HepG2 (cell line): ENCODE measurements at regions not wholly inside any gene's neighbourhood (a gene's known extent, or its start where the extent isn't known, plus 50 kb on each side); places are given as distances from the start of the nearest gene placed in this dataset.

Experiments used
- ATAC-seq: fragments of 200-7000 bp; cut with Tn5 transposase; 3 replicates; pipeline ENCODE4 v1.9.1; 2020; ENCODE audit warnings: mild to moderate bottlenecking, moderate library complexity
- BruUV-seq: library from RNA; stranded (reverse); fragments of 400-500 nt; replicated peaks from 2 replicates; lab custom pipeline; 2021; lab: Mats Ljungman, UMichigan
- CTCF ChIA-PET: fragments of 300-600 bp; formaldehyde crosslinking; extraction: SDS; loops from one replicate; lab custom pipeline; 2021; ENCODE audit warnings: low total read pairs, inconsistent platforms, low intra/inter-chr PET ratio; lab: Yijun Ruan, JAX
- POLR2A ChIA-PET: fragments of 350-600 bp; sonication (Branson Sonifier 250); formaldehyde crosslinking; loops from one replicate; lab custom pipeline; 2020; ENCODE audit warnings: antibody characterized with exemption, inconsistent platforms; lab: Yijun Ruan, JAX
- DNase-seq: peaks from one replicate; pipeline ENCODE4 v3.0.0-alpha.2; 2015; ENCODE audit warnings: low spot score
- FAIRE-seq: peaks from 3 replicates; lab custom pipeline; 2011; peaks lifted over from hg19 to GRCh38; lab: Jason Lieb, UNC
- H2AFZ ChIP-seq: one replicate; pipeline ENCODE4 v1.6.1; 2011; ENCODE audit warnings: low read length, inconsistent platforms
- H3K27ac ChIP-seq: fragments of 300-600 bp; 3 replicates; pipeline ENCODE4 v1.8.0; 2011; ENCODE audit warnings: mixed run types, mild to moderate bottlenecking, mixed read lengths, low read length, inconsistent platforms; ENCODE audit not compliant: insufficient read depth; ENCODE audit errors: extremely low read length
- H3K27me3 ChIP-seq, 2 experiments: fragments of 200-600 bp in 1 of 2; 2 replicates in 1 of 2; 3 replicates in 1 of 2; pipeline versions ENCODE4 v1.6.0 to v1.8.0; 2011; ENCODE audit warnings: low read length in 2 of 2, mild to moderate bottlenecking in 2 of 2, moderate library complexity in 2 of 2, inconsistent platforms in 1 of 2; ENCODE audit not compliant: insufficient read depth in 2 of 2, control insufficient read depth in 1 of 2
- H3K36me3 ChIP-seq, 2 experiments: fragments of 200-600 bp in 1 of 2; replicated peaks in 1 of 2; 2 replicates in 1 of 2; 3 replicates in 1 of 2; pipeline versions ENCODE4 v1.5.1 to v1.8.0; 2011; ENCODE audit warnings: low read length in 2 of 2, inconsistent platforms in 1 of 2; ENCODE audit not compliant: insufficient read depth in 2 of 2, control insufficient read depth in 1 of 2
- H3K4me1 ChIP-seq: 2 replicates; pipeline ENCODE4 v1.5.1; 2012; ENCODE audit warnings: low read length, inconsistent platforms; ENCODE audit not compliant: insufficient read depth
- H3K4me2 ChIP-seq: 2 replicates; pipeline ENCODE4 v1.6.0; 2011; ENCODE audit warnings: low read depth, low read length, inconsistent platforms
- H3K4me3 ChIP-seq, 3 experiments: fragments of 200-600 bp in 1 of 3; sonication (generic), shearing (Covaris generic) in 1 of 3; replicated peaks in 1 of 3; 2 replicates each; pipeline ENCODE4 v1.5.1; 2011 to 2016; ENCODE audit warnings: low read length in 3 of 3, inconsistent platforms in 2 of 3, low read depth in 2 of 3, mild to moderate bottlenecking in 2 of 3, control low read depth in 1 of 3, mixed read lengths in 1 of 3; ENCODE audit not compliant: insufficient read depth in 1 of 3
- H3K79me2 ChIP-seq: one replicate; pipeline ENCODE4 v1.6.1; 2011; ENCODE audit warnings: low read length, inconsistent platforms; ENCODE audit not compliant: insufficient read depth
- H3K9ac ChIP-seq: 2 replicates; pipeline ENCODE4 v1.6.0; 2011; ENCODE audit warnings: mild to moderate bottlenecking, low read depth, low read length, inconsistent platforms; ENCODE audit not compliant: insufficient read depth
- H3K9me3 ChIP-seq: 2 replicates; pipeline ENCODE4 v1.5.1; 2012; ENCODE audit warnings: mild to moderate bottlenecking, low read length
- H4K20me1 ChIP-seq: 2 replicates; pipeline ENCODE4 v1.6.0; 2011; ENCODE audit warnings: inconsistent platforms, mild to moderate bottlenecking, low read length, moderate library complexity; ENCODE audit not compliant: insufficient read depth
- EZH2 ChIP-seq: conservative IDR thresholded peaks from 2 replicates; pipeline ENCODE4 v1.6.1; 2012; ENCODE audit warnings: mild to moderate bottlenecking, low read depth, low read length, moderate library complexity
- KMT2B ChIP-seq: IDR thresholded peaks from 2 replicates; pipeline ENCODE4 v1.6.1; 2016; ENCODE audit warnings: missing genetic modification reagents, missing compliant biosample characterization
- MIER2 ChIP-seq: IDR thresholded peaks from 2 replicates; pipeline ENCODE4 v1.6.1; 2016; ENCODE audit warnings: missing biosample characterization, missing genetic modification reagents
- MTA3 ChIP-seq: sonication (generic); formaldehyde crosslinking; IDR thresholded peaks from 2 replicates; pipeline ENCODE4 v1.4.0; 2020; ENCODE audit warnings: missing genetic modification reagents
- MYC ChIP-seq: sonication (generic); formaldehyde crosslinking; IDR thresholded peaks from 2 replicates; pipeline ENCODE4 v1.9.0; 2021; ENCODE audit warnings: missing genetic modification reagents, borderline replicate concordance
- NCOA2 ChIP-seq: sonication (generic); formaldehyde crosslinking; IDR thresholded peaks from 2 replicates; pipeline ENCODE4 v1.8.0; 2022; ENCODE audit warnings: inconsistent platforms
- NFIC ChIP-seq: IDR thresholded peaks from 2 replicates; pipeline ENCODE4 v1.6.1; 2012; ENCODE audit warnings: mild to moderate bottlenecking, low read length, inconsistent platforms
- SMARCE1 ChIP-seq: fragments of 450-650 bp; IDR thresholded peaks from 2 replicates; pipeline ENCODE4 v1.6.1; 2017; ENCODE audit warnings: borderline replicate concordance
- ZFP1 ChIP-seq: IDR thresholded peaks from 2 replicates; pipeline ENCODE4 v1.6.1; 2016
- ZFP62 ChIP-seq: sonication (generic); formaldehyde crosslinking; IDR thresholded peaks from 2 replicates; pipeline ENCODE4 v1.4.0; 2020; ENCODE audit warnings: missing genetic modification reagents
- ZNF292 ChIP-seq: sonication (generic); formaldehyde crosslinking; IDR thresholded peaks from 2 replicates; pipeline ENCODE4 v1.8.1; 2022; ENCODE audit warnings: mild to moderate bottlenecking, low read depth, missing genetic modification reagents, borderline replicate concordance
- ZNF446 ChIP-seq: sonication (generic); formaldehyde crosslinking; IDR thresholded peaks from 2 replicates; pipeline ENCODE4 v1.5.0; 2020; ENCODE audit warnings: mild to moderate bottlenecking, missing genetic modification reagents
- ZNF672 ChIP-seq: sonication (generic); formaldehyde crosslinking; IDR thresholded peaks from 2 replicates; pipeline ENCODE4 v1.8.1; 2022; ENCODE audit warnings: missing genetic modification reagents
- ZNF703 ChIP-seq: sonication (generic); formaldehyde crosslinking; IDR thresholded peaks from 2 replicates; pipeline ENCODE4 v1.5.1; 2020; ENCODE audit warnings: missing genetic modification reagents, mild to moderate bottlenecking, moderate library complexity, borderline replicate concordance
- ZSCAN25 ChIP-seq: sonication (generic); formaldehyde crosslinking; IDR thresholded peaks from 2 replicates; pipeline ENCODE4 v1.8.0; 2022; ENCODE audit warnings: mild to moderate bottlenecking, missing genetic modification reagents
- WGBS: methylation state at CpG from one replicate; pipeline ENCODE4 v1.1.6; 2017; ENCODE audit warnings: low lambda C conversion rate; 5-methylcytosine and 5-hydroxymethylcytosine counted together
- in situ Hi-C: cut with HindIII; loops from 2 replicates; pipeline ENCODE4 v1.10.0; 2017; ENCODE audit warnings: low pct_unique_long_range_greater_than_20kb; ENCODE audit not compliant: extremely low pct_ligation_motif_present
- intact Hi-C: fragments of 100-400 bp; cut with micrococcal nuclease; formaldehyde crosslinking; loops from one replicate; pipeline ENCODE4 v1.10.0; 2022; ENCODE audit not compliant: unreplicated experiment
- TF ChIP-seq, protein P1 (sequence below): sonication (generic); formaldehyde crosslinking; IDR thresholded peaks from 2 replicates; pipeline ENCODE4 v1.5.1; 2020; ENCODE audit warnings: missing genetic modification reagents, mild to moderate bottlenecking, borderline replicate concordance
- TF ChIP-seq, protein P2 (sequence below): sonication (generic); formaldehyde crosslinking; IDR thresholded peaks from 2 replicates; pipeline ENCODE4 v1.4.0; 2020; ENCODE audit warnings: missing genetic modification reagents, mild to moderate bottlenecking, borderline replicate concordance
- TF ChIP-seq, protein P3 (sequence below): sonication (generic); formaldehyde crosslinking; IDR thresholded peaks from 2 replicates; pipeline ENCODE4 v1.5.0; 2020; ENCODE audit warnings: mild to moderate bottlenecking, missing genetic modification reagents

DNA sequence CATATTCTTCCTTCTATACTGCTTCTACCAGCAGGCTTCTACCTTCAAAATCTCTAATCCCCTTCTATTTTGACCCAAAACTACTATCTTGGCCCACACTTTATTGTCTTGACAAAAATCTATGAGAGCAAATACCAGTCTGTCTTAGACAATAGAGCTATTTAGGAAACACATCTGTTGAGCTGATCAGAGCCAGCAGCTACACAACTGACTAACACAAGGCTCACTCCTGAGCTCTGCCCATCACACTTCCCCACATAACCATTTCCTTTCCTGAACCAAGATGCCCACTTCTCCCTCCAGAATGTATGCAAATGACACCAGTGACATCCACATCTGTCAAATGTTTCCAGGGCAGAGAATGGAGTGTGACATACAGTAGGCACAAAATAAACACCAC is 293.9 kb upstream of the HSFY2 start (continued):
- TF ChIP-seq ZNF703 (CRISPR knock-in tag) (no peak), EZH2 (no peak), MIER2 (CRISPR knock-in tag) (no peak)
- TF ChIP-seq, protein P1, sequence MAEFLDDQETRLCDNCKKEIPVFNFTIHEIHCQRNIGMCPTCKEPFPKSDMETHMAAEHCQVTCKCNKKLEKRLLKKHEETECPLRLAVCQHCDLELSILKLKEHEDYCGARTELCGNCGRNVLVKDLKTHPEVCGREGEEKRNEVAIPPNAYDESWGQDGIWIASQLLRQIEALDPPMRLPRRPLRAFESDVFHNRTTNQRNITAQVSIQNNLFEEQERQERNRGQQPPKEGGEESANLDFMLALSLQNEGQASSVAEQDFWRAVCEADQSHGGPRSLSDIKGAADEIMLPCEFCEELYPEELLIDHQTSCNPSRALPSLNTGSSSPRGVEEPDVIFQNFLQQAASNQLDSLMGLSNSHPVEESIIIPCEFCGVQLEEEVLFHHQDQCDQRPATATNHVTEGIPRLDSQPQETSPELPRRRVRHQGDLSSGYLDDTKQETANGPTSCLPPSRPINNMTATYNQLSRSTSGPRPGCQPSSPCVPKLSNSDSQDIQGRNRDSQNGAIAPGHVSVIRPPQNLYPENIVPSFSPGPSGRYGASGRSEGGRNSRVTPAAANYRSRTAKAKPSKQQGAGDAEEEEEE (CRISPR knock-in tag), result no peak
- TF ChIP-seq, protein P2, sequence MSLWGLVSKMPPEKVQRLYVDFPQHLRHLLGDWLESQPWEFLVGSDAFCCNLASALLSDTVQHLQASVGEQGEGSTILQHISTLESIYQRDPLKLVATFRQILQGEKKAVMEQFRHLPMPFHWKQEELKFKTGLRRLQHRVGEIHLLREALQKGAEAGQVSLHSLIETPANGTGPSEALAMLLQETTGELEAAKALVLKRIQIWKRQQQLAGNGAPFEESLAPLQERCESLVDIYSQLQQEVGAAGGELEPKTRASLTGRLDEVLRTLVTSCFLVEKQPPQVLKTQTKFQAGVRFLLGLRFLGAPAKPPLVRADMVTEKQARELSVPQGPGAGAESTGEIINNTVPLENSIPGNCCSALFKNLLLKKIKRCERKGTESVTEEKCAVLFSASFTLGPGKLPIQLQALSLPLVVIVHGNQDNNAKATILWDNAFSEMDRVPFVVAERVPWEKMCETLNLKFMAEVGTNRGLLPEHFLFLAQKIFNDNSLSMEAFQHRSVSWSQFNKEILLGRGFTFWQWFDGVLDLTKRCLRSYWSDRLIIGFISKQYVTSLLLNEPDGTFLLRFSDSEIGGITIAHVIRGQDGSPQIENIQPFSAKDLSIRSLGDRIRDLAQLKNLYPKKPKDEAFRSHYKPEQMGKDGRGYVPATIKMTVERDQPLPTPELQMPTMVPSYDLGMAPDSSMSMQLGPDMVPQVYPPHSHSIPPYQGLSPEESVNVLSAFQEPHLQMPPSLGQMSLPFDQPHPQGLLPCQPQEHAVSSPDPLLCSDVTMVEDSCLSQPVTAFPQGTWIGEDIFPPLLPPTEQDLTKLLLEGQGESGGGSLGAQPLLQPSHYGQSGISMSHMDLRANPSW (CRISPR knock-in tag), result no peak

DNA sequence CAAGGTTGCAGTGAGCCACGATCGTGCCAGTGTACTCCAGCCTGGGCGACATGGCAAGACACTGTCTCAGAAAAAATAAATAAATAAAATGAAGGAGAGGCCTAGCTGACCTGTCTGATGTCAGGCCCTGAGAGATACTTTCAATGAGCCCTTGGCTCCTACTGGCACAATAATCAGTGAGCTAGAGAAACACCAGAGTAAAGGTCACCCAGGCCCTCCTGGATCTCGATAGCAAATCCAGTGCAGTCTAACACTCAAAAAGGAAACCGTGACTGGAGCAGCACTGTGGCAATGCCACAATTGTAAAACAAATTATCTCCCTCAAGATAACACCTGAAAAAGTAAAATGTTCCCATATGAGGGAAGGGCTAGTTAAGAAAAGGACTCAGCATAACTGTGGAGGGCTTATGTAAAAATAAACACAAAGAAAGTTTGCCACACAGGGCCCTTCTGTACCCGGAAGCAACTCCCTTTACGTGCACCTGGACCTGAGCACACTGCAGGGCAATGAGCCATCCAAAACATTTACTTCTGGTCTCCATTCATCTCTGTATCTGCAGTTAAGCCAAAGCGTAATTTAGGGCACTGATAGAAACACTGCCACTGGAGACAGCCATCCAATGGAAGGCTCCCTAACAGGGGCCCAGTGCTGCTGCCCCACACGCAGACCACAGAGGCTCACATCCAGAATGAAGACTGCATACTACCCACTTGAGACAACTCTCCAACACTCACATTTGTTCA is 293.1 kb upstream of the HSFY2 start:
- in situ Hi-C loops (no loop called here), intact Hi-C loops (no loop called here)
- ATAC-seq (peak; percentile 46; the same call in 1 of the 3 replicates), DNase-seq (no peak), FAIRE-seq (no peak)
- Histone ChIP-seq H3K9me3 (no peaks in the 10 kb centered on the region), H3K27me3 (no peaks in the 10 kb centered on the region), H3K36me3 (no peaks in the 10 kb centered on the region), H3K9ac (no peak overlapping the region), H4K20me1 (no peaks in the 10 kb centered on the region), H3K4me3 (no peak overlapping the region), H3K4me2 (peak overlapping the region; percentile 12; the same call in 1 of the 2 replicates), H3K4me1 (no peaks in the 10 kb centered on the region), H3K79me2 (no peaks in the 10 kb centered on the region), H3K27ac (no peak overlapping the region), H2AFZ (no peak overlapping the region)
- ChIA-PET CTCF (no interaction called here), POLR2A (no interaction called here)
- no TSS peak for BruUV-seq
- WGBS, result 53% methylated on average over 6 of the region's 9 CpGs
- TF ChIP-seq ZNF446 (CRISPR knock-in tag), result no peak
- TF ChIP-seq, protein P3, sequence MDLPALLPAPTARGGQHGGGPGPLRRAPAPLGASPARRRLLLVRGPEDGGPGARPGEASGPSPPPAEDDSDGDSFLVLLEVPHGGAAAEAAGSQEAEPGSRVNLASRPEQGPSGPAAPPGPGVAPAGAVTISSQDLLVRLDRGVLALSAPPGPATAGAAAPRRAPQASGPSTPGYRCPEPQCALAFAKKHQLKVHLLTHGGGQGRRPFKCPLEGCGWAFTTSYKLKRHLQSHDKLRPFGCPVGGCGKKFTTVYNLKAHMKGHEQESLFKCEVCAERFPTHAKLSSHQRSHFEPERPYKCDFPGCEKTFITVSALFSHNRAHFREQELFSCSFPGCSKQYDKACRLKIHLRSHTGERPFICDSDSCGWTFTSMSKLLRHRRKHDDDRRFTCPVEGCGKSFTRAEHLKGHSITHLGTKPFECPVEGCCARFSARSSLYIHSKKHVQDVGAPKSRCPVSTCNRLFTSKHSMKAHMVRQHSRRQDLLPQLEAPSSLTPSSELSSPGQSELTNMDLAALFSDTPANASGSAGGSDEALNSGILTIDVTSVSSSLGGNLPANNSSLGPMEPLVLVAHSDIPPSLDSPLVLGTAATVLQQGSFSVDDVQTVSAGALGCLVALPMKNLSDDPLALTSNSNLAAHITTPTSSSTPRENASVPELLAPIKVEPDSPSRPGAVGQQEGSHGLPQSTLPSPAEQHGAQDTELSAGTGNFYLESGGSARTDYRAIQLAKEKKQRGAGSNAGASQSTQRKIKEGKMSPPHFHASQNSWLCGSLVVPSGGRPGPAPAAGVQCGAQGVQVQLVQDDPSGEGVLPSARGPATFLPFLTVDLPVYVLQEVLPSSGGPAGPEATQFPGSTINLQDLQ (CRISPR knock-in tag), result no peak
- TF ChIP-seq ZSCAN25 (CRISPR knock-in tag), result no peak
- no peak for TF ChIP-seq ZNF292 (CRISPR knock-in tag)
- no peak for TF ChIP-seq NFIC
- TF ChIP-seq KMT2B (CRISPR knock-in tag), result no peak
- no peak for TF ChIP-seq ZFP1
- TF ChIP-seq MYC (CRISPR knock-in tag), result no peak
- no peak for TF ChIP-seq ZNF672
- no peak for TF ChIP-seq MTA3 (CRISPR knock-in tag)
- TF ChIP-seq NCOA2 (CRISPR knock-in tag), result no peak
- TF ChIP-seq SMARCE1, result no peak
- TF ChIP-seq ZFP62 (CRISPR knock-in tag), result no peak
